Loucy (cell line): ENCODE measurements at regions not wholly inside any gene's neighbourhood (a gene's known extent, or its start where the extent isn't known, plus 50 kb on each side); places are given as distances from the start of the nearest gene placed in this dataset.

Source experiments
- H2AFZ ChIP-seq: fragments of 200-600 bp; sonication (generic); 2 replicates; pipeline ENCODE4 v1.6.0; 2016; ENCODE audit warnings: antibody characterized with exemption, mild to moderate bottlenecking, low read length, moderate library complexity
- H3F3A ChIP-seq: fragments of 200-600 bp; 2 replicates; pipeline ENCODE4 v1.6.0; 2016; ENCODE audit warnings: antibody characterized with exemption, low read depth, mild to moderate bottlenecking
- H3K27me3 ChIP-seq: fragments of 200-600 bp; sonication (generic); 2 replicates; pipeline ENCODE4 v1.6.1; 2014; ENCODE audit warnings: low read length, mild to moderate bottlenecking; ENCODE audit not compliant: insufficient read depth, poor library complexity, severe bottlenecking
- H3K36me3 ChIP-seq: fragments of 200-600 bp; sonication (generic); 2 replicates; pipeline ENCODE4 v1.6.1; 2016; ENCODE audit warnings: low read length; ENCODE audit not compliant: insufficient read depth
- H3K4me1 ChIP-seq: fragments of 200-600 bp; sonication (generic); 2 replicates; pipeline ENCODE4 v1.5.1; 2014; ENCODE audit warnings: low read length, mild to moderate bottlenecking; ENCODE audit not compliant: insufficient read depth, poor library complexity, severe bottlenecking
- H3K4me2 ChIP-seq: fragments of 200-600 bp; sonication (generic); 2 replicates; pipeline ENCODE4 v1.6.0; 2014; ENCODE audit warnings: antibody characterized with exemption, low read length, low read depth, mild to moderate bottlenecking; ENCODE audit not compliant: poor library complexity, severe bottlenecking
- H3K4me3 ChIP-seq: fragments of 200-600 bp; sonication (generic); 2 replicates; pipeline ENCODE4 v1.5.1; 2014; ENCODE audit warnings: low read length, mild to moderate bottlenecking, mixed read lengths; ENCODE audit not compliant: poor library complexity, severe bottlenecking
- H3K79me2 ChIP-seq: fragments of 200-600 bp; sonication (generic); 2 replicates; pipeline ENCODE4 v1.6.1; 2014; ENCODE audit warnings: low read length; ENCODE audit not compliant: insufficient read depth
- H3K9ac ChIP-seq: fragments of 200-600 bp; sonication (generic); 2 replicates; pipeline ENCODE4 v1.6.0; 2014; ENCODE audit warnings: mild to moderate bottlenecking, low read depth, low read length, moderate library complexity; ENCODE audit not compliant: poor library complexity, severe bottlenecking
- H3K9me2 ChIP-seq: fragments of 200-600 bp; sonication (generic); replicated peaks from 2 replicates; pipeline ENCODE4 v1.6.1; 2016; ENCODE audit warnings: low read depth, low read length, mixed read lengths
- H3K9me3 ChIP-seq: fragments of 200-600 bp; sonication (generic); 2 replicates; pipeline ENCODE4 v1.6.1; 2014; ENCODE audit warnings: mild to moderate bottlenecking, antibody characterized with exemption, low read length, low read depth; ENCODE audit not compliant: insufficient read depth
- H4K20me1 ChIP-seq: fragments of 200-600 bp; sonication (generic); 2 replicates; pipeline ENCODE4 v1.6.0; 2014; ENCODE audit warnings: antibody characterized with exemption, low read length, mild to moderate bottlenecking; ENCODE audit not compliant: insufficient read depth, poor library complexity, severe bottlenecking
- EZH2phosphoT487 ChIP-seq: fragments of 200-600 bp; IDR thresholded peaks from 2 replicates; pipeline ENCODE4 v1.6.1; 2018; ENCODE audit warnings: antibody characterized with exemption, mild to moderate bottlenecking, moderate library complexity, borderline replicate concordance
- TF ChIP-seq, protein P1 (sequence below): fragments of 200-600 bp; sonication (generic); conservative IDR thresholded peaks from 2 replicates; pipeline ENCODE4 v1.5.1; 2014; ENCODE audit warnings: mild to moderate bottlenecking, antibody characterized with exemption, low read length

DNA sequence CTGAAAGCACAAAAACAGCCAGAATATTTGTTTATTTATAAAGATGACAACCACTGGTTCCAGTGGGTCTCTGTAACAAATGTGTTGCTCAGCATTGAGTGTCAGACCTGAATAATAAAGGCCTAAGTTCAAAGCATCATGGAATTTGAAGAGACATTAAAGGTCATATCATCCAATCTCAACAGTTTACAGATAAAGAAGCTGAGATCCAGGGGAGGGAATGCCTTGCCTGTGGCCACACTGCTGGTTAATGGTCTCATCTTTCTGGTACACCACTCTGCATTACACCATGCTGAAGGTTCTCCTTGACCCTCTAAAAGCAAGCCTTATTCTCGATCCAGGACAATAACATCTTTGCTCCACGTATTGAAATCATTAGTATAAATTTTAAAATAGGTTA lies 446.5 kb upstream of the ACVR2A start:
- no peaks in the 10 kb centered on the region for H3K36me3 ChIP-seq
- no peak overlapping the region for H2AFZ ChIP-seq
- no peaks in the 10 kb centered on the region for H3K9me3 ChIP-seq
- H3K9ac ChIP-seq, result no peak overlapping the region
- TF ChIP-seq, protein P1, sequence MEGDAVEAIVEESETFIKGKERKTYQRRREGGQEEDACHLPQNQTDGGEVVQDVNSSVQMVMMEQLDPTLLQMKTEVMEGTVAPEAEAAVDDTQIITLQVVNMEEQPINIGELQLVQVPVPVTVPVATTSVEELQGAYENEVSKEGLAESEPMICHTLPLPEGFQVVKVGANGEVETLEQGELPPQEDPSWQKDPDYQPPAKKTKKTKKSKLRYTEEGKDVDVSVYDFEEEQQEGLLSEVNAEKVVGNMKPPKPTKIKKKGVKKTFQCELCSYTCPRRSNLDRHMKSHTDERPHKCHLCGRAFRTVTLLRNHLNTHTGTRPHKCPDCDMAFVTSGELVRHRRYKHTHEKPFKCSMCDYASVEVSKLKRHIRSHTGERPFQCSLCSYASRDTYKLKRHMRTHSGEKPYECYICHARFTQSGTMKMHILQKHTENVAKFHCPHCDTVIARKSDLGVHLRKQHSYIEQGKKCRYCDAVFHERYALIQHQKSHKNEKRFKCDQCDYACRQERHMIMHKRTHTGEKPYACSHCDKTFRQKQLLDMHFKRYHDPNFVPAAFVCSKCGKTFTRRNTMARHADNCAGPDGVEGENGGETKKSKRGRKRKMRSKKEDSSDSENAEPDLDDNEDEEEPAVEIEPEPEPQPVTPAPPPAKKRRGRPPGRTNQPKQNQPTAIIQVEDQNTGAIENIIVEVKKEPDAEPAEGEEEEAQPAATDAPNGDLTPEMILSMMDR, result no peak
- TF ChIP-seq EZH2phosphoT487, result no peak
- H3K27me3 ChIP-seq, result no peaks in the 10 kb centered on the region
- no peaks in the 10 kb centered on the region for H3K4me1 ChIP-seq
- H3K4me3 ChIP-seq, result no peak overlapping the region
- no peaks in the 10 kb centered on the region for H4K20me1 ChIP-seq
- H3K79me2 ChIP-seq, result no peaks in the 10 kb centered on the region
- H3F3A ChIP-seq, result no peaks in the 10 kb centered on the region
- H3K4me2 ChIP-seq, result no peak overlapping the region
- no peaks in the 10 kb centered on the region for H3K9me2 ChIP-seq

DNA sequence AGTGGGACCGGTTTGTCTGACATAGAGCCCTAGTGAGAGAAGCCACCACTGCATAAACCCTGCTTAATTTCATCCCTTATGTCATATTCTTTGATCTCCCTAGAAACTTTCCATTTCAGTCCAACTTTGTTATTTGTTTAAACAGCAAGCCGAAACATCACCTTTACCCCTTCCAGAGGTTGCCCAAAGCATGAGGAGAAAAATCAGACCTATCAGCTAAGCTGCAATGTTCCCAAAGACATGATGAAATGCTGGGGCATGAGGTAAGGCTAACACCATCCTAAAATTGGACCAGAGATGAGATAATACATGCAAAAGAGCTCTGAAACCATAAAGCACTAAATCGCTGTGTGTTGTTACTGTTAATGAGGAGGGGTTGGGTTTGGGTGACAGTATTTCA lies 447.9 kb upstream of the ACVR2A start:
- Histone ChIP-seq H3K27me3 (no peaks in the 10 kb centered on the region), H3K9me2 (no peaks in the 10 kb centered on the region), H3K4me2 (no peak overlapping the region), H3K79me2 (no peaks in the 10 kb centered on the region), H3F3A (no peaks in the 10 kb centered on the region), H3K9ac (no peak overlapping the region), H3K9me3 (no peaks in the 10 kb centered on the region), H3K4me1 (no peaks in the 10 kb centered on the region), H3K4me3 (no peak overlapping the region), H3K36me3 (no peaks in the 10 kb centered on the region), H4K20me1 (no peaks in the 10 kb centered on the region), H2AFZ (no peak overlapping the region)
- no peak for TF ChIP-seq EZH2phosphoT487
- TF ChIP-seq, protein P1, result no peak

DNA sequence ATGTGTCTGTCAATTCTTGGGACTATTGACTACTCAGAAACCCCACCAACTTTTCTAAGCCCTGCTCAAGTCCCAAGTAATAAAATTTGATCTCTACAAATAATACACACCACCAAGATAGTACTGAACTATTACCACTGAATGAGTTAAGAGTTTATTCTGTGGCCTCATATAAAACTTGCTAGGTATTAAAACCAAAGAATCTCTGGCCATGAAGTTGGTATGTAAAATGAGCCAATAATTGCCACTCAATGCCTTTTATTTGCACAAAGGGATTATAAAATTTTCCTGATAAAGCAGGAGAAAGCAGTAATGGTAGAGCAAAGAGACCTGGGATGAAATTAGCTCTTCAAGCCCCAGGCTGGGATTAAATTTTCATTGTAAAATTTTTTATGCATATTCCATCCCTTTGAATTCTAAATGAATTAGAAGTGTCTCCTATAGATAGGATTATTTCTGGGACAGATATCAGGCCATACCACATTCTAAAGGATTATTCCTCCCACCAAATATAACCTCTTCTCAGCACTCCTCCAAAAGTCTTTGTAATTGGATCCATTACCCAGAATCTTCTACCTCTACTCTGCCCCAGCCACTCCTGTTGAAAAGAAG lies 450.5 kb upstream of the ACVR2A start:
- H3K79me2 ChIP-seq, result no peaks in the 10 kb centered on the region
- no peaks in the 10 kb centered on the region for H3F3A ChIP-seq
- H3K36me3 ChIP-seq, result no peaks in the 10 kb centered on the region
- H3K9me3 ChIP-seq, result no peaks in the 10 kb centered on the region
- no peaks in the 10 kb centered on the region for H4K20me1 ChIP-seq
- H3K27me3 ChIP-seq, result no peaks in the 10 kb centered on the region
- no peak overlapping the region for H3K4me2 ChIP-seq
- no peak overlapping the region for H3K9ac ChIP-seq
- no peaks in the 10 kb centered on the region for H3K4me1 ChIP-seq
- H2AFZ ChIP-seq, result no peak overlapping the region
- no peaks in the 10 kb centered on the region for H3K9me2 ChIP-seq
- no peak for TF ChIP-seq EZH2phosphoT487
- TF ChIP-seq, protein P1, result no peak
- H3K4me3 ChIP-seq, result no peak overlapping the region
